Dedifferentiated amniotic fluid mesenchymal stem cell (primary cell): ENCODE measurements at regions not wholly inside any gene's neighbourhood (a gene's known extent, or its start where the extent isn't known, plus 50 kb on each side); places are given as distances from the start of the nearest gene placed in this dataset.

ENCODE experiments used
- DNase-seq: peaks from one replicate; pipeline ENCODE4 v3.0.0-alpha.2; 2016; ENCODE audit errors: extremely low spot score

- no peak for DNase-seq
Measured at GRCh38 chr2:41775366-41776025, 272.3 kb upstream of the PKDCC start.

GRCh38 chr2:41779888-41780287 is 267.9 kb upstream of the PKDCC start:
- no peak for DNase-seq

GRCh38 chr2:41782306-41783158 is 265.3 kb upstream of the PKDCC start:
- no peak for DNase-seq

- DNase-seq, result no peak
Measured at GRCh38 chr2:41784496-41784895, 263.3 kb upstream of the PKDCC start.

- no peak for DNase-seq
Measured at GRCh38 chr2:41785251-41786022, 262.4 kb upstream of the PKDCC start.

GRCh38 chr2:41791523-41791922 is 256.3 kb upstream of the PKDCC start:
- peak; percentile 27 for DNase-seq

GRCh38 chr2:41803361-41803760 is 244.5 kb upstream of the PKDCC start:
- DNase-seq, result no peak

GRCh38 chr2:41806286-41806685 is 241.5 kb upstream of the PKDCC start:
- no peak for DNase-seq

- no peak for DNase-seq
Measured at GRCh38 chr2:41821167-41821566, 226.7 kb upstream of the PKDCC start.

GRCh38 chr2:41826921-41827320 is 220.9 kb upstream of the PKDCC start:
- DNase-seq, result no peak

- DNase-seq, result no peak
Measured at GRCh38 chr2:41827354-41827971, 220.4 kb upstream of the PKDCC start.

GRCh38 chr2:41828052-41828643 is 219.7 kb upstream of the PKDCC start:
- no peak for DNase-seq

- no peak for DNase-seq
Measured at GRCh38 chr2:41829052-41829451, 218.8 kb upstream of the PKDCC start.

- DNase-seq, result no peak
Measured at GRCh38 chr2:41830600-41830999, 217.2 kb upstream of the PKDCC start.

- no peak for DNase-seq
Measured at GRCh38 chr2:41832218-41832617, 215.6 kb upstream of the PKDCC start.

GRCh38 chr2:41835401-41835800 is 212.4 kb upstream of the PKDCC start:
- DNase-seq, result no peak

GRCh38 chr2:41836948-41837347 is 210.9 kb upstream of the PKDCC start:
- DNase-seq, result no peak

- no peak for DNase-seq
Measured at GRCh38 chr2:41837610-41838009, 210.2 kb upstream of the PKDCC start.

- DNase-seq, result peak; percentile 91
Measured at GRCh38 chr2:41840702-41841551, 206.9 kb upstream of the PKDCC start.

GRCh38 chr2:41846962-41847361 is 200.9 kb upstream of the PKDCC start:
- DNase-seq, result no peak
